Fibroblast of skin of abdomen (primary cell): ENCODE measurements at regions not wholly inside any gene's neighbourhood (a gene's known extent, or its start where the extent isn't known, plus 50 kb on each side); places are given as distances from the start of the nearest gene placed in this dataset.

Experiments
- DNase-seq: peaks from one replicate; pipeline ENCODE4 v3.0.0-alpha.2; 2013

DNA sequence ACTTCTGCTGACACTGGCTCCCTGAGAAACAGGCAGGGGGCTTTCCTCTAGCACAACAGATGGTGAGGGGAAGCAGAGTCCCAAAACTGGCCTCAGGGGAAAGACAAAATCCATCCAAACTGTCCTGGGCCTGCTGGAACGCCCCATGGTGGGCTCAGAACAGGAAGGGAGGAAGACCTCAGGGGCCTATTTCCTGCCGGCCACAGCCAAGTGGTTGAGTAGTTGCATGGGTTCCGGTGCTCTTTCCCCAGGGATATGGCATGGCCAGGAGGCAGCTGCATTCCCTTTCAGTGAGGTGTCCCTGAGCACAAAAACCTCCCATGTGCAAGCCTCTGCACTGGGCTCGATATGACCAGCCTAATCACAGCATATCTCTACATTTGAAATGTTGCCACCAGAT, 303.0 kb upstream of the IRX5 start:
- no peak for DNase-seq

DNA sequence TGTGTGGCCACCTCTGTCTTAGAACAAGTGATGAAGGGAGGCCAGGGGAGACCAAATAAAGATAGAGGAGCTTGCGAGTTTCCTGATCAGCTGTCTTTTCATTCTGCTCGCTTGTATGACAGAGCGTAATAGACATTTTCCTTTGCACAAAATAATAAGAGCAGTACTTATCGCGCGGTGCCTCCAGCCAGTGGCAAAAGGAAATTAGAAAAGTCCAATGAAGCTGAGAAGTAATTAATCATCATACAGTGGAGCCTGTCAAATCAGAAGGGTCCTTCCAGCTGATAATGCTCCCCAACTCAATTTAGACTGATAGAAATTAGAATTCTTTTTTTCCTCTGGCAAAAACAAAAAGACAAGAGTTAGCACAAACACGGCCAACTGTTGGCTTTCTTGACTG, 307.0 kb upstream of the IRX5 start:
- no peak for DNase-seq

DNA sequence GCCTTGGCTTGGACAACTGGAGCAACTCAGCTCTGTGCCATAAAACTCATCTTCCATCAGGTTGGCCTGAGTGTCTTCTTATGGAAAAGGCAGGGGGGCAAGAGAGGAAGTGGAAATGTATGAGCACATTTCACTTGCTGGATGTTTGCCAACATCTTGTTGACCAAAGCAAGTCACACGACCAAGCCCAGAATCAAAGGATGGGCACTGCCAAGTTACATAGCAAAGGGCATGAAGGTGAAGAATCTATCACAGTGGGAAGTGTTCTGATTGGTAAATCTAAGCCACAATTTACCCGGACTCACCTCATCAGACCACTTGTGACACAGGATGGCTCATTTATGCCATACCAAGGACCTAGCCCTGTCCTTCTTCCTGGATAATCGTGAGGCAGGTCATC, 310.5 kb upstream of the IRX5 start:
- no peak for DNase-seq

DNA sequence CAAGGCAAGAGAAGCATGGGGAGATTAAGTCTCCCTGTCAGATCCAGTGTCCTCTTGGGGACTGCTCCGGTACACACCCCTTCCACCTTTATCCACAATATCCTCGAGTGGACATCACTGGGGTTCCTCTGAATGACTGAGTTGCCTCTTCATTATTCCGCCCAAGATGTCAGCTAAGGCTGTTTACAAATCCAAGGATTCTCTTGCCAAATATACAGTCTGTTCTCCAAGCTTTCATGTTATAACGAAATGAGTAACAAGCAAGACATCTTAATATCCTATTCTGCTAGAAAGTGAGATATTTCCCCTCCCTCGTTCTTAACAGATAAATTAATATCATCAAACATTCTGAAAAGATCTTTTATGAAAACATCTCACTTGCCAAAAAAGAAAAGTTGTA, 314.1 kb upstream of the IRX5 start:
- no peak for DNase-seq

DNA sequence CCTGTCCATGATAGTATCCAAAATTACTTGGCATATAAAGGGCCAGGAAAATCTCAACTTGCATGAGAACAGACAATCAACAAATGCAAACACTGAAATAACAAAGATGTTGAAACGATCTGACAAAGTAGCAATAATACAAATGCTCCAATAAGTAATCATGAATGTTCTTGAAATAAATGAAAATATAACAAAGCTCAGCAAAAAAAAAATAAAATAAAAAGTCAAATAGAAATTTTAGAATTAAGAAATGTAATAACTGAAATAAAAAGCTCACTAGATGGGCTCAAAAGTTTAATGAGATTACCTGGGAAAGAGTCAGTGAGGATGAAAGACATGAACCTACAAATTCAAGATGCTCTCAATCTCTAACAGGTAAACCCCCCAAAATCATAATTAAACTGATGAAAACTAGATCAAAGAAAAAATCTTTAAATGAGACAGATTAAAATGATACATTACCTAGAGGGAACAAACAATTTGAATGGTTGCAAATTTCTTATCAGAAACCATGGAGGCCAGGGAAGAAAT, 319.0 kb upstream of the IRX3 start:
- DNase-seq = no peak

DNA sequence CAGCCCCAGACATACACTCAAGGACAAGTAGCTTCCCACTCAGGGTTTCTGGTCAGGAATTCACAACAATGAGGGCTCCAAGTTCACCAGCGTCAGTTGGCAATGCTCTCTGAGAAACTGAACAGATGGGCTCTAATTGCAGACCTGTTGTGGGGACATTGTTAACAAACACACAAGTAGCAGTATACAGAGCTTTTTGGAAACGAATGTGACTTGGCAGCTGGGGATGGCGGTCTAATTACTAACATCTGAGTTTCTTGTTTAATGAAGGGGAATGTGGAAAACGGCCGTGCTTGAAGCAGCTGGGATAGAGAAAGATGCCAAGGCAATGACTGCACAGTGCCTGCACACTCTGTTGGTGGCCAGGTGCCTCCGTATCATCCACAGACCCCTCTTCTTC, 316.1 kb upstream of the IRX3 start:
- DNase-seq = peak; percentile 28

DNA sequence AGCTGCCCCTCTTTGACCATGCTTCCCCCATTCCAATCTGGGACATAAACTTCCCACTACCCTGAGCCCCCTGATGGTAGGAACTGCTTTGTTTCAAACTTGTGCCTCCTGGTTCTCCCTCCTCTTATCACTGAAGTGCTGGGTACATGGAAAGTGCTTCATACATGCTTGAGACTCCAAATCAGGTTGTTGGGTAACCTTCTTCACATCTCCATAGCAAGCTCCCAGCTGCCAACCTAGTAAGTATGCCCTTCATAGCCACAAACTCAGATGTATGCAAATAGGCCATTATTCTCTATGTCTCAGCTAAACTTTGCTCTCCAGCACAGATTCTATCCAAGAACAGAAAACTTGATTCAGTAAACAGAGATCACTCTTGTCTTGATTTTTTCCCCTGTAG, 310.6 kb upstream of the IRX3 start:
- no peak for DNase-seq

DNA sequence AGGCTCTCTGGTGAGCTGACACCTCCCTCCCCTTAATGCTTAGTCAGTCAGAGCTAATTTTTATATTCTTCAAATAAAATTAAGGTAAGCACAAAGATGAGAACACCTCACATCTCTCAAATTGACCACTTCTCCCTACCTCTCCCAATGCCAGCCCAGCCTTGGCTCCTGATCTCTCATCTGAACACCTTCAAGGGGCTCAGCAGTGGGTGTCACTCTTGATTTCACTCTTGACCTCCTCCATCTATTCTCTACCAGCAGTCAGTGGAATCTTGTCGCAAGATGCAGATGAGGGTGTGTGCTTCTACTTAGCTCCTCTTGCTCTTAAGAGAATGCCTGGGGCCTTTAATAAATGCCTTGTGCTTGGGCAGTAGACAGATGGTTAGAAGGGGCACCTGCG, 309.0 kb upstream of the IRX3 start:
- no peak for DNase-seq

DNA sequence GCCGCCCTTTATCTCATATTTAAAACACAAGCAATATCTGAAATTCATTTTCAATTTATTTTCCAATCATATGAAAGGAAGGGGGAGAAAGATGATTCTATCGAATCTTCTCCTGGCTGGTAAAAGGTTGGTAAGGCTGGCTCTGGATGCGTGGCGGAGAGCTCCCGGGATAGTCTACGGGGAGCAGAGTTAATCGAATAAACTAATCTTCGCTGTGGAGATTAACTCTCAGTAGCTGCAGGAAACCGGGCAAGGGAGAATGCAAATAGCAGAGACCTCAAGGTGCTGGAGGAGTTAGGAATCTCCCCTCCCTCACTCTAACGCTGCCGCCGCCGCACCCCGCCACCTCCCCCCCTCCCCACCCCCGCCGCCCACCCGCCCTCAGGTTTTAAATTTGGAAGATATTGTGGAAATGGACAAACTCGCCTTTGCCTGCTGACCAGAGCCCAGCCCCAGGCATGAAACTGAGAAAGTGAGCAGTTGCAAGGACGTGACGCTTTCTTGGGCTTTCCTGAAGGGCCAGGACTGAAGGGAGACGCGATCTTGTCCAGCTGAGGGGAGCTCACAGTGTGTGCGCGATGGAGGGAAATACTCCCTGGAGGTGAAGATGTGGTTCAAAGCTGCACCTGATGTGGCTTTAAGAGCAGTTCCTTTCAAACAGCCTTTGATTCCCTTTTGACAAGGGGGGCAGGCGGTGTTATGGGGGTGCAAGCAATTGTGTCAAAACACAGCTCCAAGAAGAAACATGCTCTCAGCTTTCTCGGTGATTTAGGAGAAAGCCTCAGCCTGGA, 308.2 kb upstream of the IRX3 start:
- DNase-seq = no peak

DNA sequence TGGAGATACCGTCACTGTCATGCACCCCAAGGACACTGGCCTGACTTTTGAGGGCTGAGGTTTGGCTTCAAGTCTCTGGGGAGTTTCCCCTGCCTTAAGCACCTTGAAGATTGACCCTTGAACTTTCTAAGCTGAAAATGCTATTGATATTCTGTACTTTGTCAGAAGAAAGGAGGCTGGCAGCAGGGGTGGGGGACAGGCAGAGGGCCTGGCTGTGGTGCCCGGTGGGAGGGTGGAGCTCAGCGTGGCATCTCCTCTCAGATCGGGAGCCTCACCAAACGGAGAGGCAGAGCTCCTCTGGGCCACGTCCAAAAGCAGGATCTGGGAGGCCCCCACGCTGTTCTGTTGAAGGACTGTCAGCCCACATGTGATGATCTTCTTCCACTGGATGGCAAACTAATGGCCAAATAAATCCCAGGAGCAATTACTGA, 305.2 kb upstream of the IRX3 start:
- DNase-seq = no peak

DNA sequence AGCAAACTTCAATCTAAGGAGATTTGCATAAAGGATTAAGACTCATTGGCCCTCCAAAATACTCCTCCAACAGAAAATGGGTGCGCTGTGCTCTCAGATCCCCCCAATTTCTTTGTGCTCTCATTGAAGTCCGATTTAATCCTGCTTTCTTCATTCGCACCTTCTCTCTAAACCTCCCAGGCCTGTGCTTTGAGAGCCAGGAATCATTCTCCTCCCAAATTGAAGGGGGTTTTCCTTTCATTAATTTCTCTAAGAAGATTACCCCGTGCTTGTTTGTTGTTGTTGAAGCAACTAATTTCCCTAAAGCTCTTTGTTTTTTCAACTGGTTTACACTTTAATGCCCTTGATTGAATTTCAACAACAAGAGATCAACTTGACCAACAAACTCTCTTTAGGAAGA, 304.2 kb upstream of the IRX3 start:
- DNase-seq = no peak

DNA sequence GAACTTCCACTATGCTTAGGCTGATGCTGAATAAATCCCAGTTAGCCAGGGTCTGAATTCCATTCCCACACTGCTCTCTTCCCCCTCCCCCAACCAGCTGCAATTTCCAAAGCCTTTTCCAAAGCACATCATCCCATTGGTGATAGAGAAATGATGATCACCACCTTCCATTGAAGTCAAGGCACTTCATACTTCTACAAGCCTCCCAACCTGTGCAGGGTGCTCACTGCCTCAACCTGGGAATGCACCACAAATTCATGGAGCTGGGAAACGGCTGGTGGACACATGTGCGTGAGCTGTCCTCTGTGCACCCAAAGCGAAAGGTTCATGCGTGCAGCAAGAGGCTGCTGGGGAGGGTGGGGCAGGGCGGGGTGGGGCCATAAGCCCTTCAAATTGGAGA, 302.7 kb upstream of the IRX3 start:
- no peak for DNase-seq

DNA sequence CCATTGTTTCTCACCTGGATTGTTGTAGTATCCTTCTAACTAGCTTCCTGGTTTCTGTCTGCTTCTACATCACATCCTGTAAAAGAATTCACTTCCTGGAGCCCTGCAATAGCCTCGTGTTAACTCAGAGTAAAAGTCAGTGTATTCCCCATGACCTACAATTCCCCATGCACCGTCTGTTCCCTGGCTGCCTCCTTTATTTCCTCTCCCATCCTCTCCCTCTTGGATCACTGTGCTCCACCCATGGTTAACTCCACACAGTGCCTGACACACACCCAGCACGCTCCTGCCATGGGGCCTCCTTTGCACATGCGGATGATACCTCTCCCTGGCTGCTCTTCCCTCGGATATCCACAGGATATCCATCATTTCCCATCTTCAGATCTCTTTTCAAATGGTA, 301.4 kb upstream of the IRX3 start:
- no peak for DNase-seq

DNA sequence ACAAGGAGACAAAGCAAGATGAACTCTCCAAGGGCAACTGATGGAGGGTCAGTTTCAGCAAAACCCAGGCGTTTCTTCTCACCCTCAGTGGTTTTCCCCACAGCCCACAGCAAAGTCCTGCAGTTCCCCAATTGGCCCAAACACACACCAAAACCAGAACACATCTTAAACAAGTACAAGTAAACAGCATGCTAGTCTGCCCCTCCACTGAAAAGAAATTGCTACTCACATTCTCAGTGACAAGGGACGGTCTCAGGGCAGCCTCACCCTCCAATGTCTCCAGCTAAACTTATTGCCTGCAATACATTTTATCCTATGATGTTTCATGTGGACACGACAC, 300.6 kb upstream of the IRX3 start:
- no peak for DNase-seq

DNA sequence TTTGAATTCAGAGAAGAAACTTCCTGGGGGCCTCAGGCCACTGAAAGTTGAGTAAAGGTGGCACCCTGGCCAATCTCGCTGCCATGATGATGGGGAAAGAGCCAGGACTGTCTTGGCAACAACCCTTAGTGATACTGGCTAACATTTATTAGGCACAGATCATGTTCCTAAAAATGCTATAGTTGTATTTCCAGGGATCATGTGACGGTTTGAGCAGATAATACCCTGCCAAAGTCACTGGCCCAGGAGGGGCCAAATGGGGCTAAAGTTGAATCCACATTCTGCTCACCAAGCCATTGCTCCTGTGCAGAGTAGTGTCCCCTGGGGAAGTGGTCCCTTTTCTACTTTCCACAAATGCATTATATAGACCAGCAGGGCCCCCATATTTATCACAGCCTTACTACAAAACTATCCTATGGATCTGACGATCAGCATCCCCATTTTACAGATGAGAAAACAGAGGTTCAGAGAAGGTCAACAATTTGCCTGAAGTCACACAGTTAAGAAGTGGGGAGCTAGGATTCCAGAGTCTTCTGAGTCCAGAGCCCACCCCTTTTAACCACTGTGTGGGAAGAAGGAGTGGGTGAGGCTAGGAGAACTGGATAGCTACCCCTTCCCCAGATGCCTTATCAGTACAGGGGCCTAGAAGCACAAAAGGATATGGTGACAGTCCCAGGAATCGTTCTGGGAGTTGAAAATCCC, 300.0 kb upstream of the IRX3 start:
- DNase-seq = no peak

DNA sequence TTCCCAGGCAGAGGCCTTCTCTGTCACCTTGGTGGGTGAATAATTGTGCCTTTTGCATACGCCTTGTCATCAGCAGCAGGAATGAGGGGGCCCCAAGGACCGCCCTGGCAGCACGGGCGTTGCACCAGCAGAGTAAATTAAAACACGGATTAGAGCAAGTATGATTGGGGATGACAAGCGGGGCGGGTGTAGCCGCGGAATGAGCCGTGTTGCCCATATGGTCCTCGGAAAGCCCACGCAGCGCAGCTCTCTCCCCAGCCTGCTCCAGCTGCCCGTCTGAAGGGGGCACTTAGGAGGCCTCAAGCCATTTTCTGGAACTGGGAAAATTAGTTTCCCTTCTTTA, 299.4 kb upstream of the IRX3 start:
- DNase-seq = peak; percentile 18

DNA sequence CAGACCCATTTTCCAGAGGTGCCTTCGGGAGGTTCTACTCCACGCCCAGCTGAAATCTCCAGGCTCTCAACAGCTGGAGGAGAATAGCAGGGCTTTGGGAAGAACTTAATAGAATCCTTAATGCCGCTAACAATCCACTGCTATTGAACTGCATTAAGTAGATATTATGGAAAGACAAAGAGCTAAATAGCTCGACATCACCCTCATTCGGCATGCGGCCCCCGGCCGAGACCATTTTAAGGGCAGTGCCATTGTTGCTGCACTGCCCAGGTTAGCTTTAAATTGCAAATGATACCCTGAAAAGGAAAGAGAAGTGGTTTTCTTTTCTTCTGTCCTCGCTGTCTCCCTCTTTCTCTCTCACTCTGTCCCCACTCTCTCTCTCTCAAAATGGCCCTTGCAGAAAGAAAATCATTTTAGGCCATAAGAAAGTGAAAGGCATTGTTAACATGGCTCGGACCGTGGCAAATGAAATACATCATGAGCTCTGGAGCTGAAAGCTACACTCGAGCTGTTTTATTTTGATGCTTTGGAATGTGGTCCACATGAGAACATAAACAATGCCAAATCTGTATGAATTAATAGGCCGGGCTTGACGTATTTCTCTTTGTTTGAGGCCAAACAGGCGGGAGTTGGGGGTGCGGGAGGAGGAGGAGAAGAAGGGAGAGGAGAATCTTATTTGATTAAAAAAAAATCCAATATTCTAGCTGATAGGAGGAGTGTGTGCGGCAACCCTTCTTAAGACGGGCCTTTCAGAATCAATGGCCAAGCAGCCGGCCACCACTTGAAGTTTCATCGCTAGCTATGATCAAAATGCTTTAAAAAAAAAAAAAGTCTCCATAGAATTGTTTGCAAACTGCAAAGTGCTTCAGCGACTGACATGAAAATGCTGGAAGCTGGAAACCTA, 298.8 kb upstream of the IRX3 start:
- no peak for DNase-seq

DNA sequence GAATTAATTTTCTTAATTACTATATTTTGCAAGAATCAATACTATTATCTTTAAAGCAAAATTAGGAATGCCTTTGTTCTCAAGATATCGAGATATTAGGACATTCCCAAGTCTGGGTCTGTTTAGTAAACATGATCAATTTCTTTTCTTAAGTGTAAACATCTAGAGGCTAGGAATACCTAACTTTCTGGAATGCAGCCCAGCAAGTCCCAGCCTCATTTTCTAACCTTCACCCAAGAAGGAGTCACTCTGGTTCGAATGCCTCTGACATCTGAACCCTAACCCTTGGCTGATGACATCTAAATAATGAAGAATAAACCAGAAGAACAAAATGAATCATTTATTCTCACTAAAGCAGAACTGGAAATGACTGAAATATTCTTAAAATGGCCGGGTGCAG, 297.5 kb upstream of the IRX3 start:
- DNase-seq = no peak

DNA sequence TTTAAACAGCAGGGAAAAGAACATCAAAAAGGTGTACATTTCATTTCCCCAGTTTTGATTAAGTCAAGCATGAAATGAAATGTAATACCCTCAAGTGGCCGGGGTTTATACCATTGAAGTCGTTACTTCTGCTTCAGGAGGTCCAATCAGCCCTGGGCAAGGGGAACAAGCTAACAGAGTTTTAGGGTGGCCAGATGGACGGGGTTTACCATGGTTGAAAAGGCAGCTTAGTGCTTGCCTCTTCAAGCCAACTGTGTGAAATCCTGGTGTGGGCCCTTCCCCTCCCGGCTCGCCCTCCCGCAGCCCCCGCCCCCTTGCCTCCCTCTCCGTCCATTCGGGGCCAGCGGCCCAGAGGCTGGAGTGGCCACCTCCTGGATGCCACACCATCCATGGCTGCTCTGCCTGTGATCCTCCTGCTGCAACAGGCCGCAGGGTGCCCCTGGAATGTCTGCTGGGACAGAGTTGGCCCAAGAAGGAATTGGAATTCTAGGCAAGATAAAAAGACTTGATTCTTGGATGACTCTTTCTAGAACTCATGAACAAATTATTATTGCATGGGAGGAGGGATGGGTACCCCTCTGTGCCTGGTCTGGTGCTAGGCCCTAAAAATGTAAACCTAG, 296.2 kb upstream of the IRX3 start:
- DNase-seq = no peak

DNA sequence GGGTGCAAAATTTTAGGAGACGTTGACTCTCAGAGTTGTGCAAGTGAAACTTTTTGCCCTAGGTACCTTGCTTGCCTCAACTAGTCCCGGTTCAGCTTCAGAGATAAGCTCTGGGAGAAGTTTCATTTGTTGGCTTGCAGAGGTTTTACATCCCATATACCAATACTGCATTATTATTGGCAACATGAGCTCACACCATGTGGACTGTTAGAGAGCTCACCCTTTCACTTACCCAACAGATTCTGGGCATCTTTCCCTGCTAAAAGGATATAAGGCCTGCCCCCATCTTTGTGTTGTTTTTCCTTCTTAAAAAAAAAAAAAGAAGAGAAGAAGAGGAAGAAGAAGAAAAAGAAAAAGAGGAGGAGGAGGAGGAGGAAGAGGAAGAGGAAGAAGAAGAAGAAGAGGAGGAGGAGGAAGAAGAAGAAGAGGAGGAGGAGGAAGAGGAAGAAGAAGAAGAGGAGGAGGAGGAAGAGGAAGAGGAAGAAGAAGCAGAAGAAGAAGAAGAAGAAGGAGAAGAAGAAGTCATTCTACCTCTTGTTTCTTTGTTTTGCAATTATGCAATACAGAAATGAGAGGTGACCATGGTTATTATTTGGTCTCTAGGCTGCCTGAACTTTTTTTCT, 292.6 kb upstream of the IRX3 start:
- no peak for DNase-seq

DNA sequence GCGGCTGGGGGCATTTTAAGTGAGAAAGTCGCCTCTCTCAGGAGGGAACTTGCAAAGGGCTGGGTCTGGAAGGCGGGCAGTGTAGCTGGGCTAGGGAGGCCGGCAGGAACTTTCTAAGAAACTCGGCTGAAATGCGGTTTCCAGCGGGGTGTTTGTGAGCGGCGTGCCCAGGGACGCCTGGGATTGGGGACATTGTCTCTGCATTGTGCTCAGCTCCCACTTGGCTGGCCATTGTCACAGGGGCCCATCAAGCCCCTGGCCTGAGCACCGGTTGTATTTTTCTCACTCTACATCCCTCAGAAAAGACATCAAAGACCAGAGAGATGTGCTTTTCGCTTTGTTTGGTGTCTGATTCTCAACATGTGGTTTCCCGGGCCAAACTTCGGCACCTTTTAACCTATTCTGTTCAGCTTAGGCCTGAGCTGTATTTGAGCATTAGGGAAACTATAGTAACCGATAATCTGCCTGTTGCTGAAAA, 291.1 kb upstream of the IRX3 start:
- DNase-seq = no peak

DNA sequence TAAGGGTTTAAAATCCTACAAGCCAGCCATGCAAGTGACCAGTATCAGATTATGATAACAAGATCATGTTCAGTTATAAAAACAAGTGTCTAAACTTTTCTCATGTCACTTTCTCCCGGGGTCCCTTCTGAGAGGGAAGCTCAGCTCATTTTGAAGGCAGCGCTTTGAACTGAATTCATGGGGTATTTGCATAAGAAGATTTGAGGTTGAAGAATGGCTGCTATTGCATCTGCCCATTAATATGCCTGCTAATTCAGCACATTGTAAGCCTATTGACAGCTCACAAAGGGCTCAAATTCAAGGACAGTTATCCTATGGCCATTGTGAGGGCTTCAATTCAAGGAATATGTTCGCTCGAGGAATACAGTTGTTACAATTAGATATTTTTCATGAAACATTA, 290.2 kb upstream of the IRX3 start:
- no peak for DNase-seq
